22Rv1 (cell line): ENCODE measurements at regions not wholly inside any gene's neighbourhood (a gene's known extent, or its start where the extent isn't known, plus 50 kb on each side); places are given as distances from the start of the nearest gene placed in this dataset.

Source experiments
- ZFX ChIP-seq: fragments of 450-650 bp; IDR thresholded peaks from 2 replicates; pipeline ENCODE4 v1.6.1; 2017; ENCODE audit warnings: antibody characterized with exemption, borderline replicate concordance
- TF ChIP-seq, protein P1 (sequence below): fragments of 450-650 bp; IDR thresholded peaks from 2 replicates; pipeline ENCODE4 v1.5.1; 2017; ENCODE audit warnings: mild to moderate bottlenecking

DNA sequence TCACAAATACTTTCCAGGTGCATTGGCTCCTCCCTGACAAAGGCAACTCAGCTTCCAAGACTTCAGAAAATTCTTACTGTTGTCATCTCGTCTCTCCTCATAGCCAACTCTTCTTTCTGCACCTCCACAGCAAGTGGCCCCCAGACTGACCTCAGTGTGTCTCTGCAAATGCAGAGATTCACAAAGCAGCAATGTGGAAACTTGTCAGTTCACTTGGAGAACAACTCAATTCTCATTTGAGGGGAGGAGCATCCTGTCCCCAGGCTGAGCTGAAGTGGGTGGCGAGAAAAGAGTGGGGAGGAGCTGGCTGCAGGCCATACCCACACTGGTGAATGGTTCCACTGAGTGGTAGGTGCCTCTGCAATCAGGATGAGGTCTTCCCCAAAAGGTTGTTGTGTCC is 248.7 kb upstream of the IL12A start:
- TF ChIP-seq, protein P1, sequence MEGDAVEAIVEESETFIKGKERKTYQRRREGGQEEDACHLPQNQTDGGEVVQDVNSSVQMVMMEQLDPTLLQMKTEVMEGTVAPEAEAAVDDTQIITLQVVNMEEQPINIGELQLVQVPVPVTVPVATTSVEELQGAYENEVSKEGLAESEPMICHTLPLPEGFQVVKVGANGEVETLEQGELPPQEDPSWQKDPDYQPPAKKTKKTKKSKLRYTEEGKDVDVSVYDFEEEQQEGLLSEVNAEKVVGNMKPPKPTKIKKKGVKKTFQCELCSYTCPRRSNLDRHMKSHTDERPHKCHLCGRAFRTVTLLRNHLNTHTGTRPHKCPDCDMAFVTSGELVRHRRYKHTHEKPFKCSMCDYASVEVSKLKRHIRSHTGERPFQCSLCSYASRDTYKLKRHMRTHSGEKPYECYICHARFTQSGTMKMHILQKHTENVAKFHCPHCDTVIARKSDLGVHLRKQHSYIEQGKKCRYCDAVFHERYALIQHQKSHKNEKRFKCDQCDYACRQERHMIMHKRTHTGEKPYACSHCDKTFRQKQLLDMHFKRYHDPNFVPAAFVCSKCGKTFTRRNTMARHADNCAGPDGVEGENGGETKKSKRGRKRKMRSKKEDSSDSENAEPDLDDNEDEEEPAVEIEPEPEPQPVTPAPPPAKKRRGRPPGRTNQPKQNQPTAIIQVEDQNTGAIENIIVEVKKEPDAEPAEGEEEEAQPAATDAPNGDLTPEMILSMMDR, result no peak
- no peak for TF ChIP-seq ZFX
